ENCODE measurements at regions not wholly inside any gene's neighbourhood (a gene's known extent, or its start where the extent isn't known, plus 50 kb on each side); places are given as distances from the start of the nearest gene placed in this dataset.
"Not testable (repeated sequence)": the region's sequence is repeated elsewhere in the genome, so short reads cannot be mapped to it uniquely, and the experiment has no call there.

- no peak for TF ChIP-seq CTCF (IDR thresholded peaks at IDR 0.05; ENCODE audit: extremely low read depth, insufficient read depth, missing control alignments)
- in situ Hi-C loops (cut with MboI; ENCODE audit: low pct_unique_long_range_greater_than_20kb, low sequenced_read_pairs, unreplicated experiment), result no loop called here
- no peak for DNase-seq (ENCODE audit: low spot score)
Observed at GRCh38 chr7:121730869-121731268, 142.1 kb upstream of the PTPRZ1 start.

GRCh38 chr7:121714559-121715303, 158.2 kb upstream of the PTPRZ1 start:
- in situ Hi-C loops (cut with MboI; ENCODE audit: low pct_unique_long_range_greater_than_20kb, low sequenced_read_pairs, unreplicated experiment), result no loop called here
- no peak for DNase-seq (ENCODE audit: low spot score)
- TF ChIP-seq CTCF (IDR thresholded peaks at IDR 0.05; ENCODE audit: extremely low read depth, insufficient read depth, missing control alignments), result no peak

- DNase-seq (ENCODE audit: low spot score); in situ Hi-C loops (cut with MboI; ENCODE audit: low pct_unique_long_range_greater_than_20kb, low sequenced_read_pairs, unreplicated experiment): not testable (repeated sequence)
Observed at GRCh38 chr7:121712961-121713360, 160.0 kb upstream of the PTPRZ1 start.

- in situ Hi-C loops (cut with MboI; ENCODE audit: low pct_unique_long_range_greater_than_20kb, low sequenced_read_pairs, unreplicated experiment), result no loop called here
- no peak for DNase-seq (ENCODE audit: low spot score)
- no peak for TF ChIP-seq CTCF (IDR thresholded peaks at IDR 0.05; ENCODE audit: extremely low read depth, insufficient read depth, missing control alignments)
Observed at GRCh38 chr7:121697731-121698316, 175.1 kb upstream of the PTPRZ1 start.

GRCh38 chr7:121696954-121697353, 176.0 kb upstream of the PTPRZ1 start:
- TF ChIP-seq CTCF (IDR thresholded peaks at IDR 0.05; ENCODE audit: extremely low read depth, insufficient read depth, missing control alignments), result no peak
- no peak for DNase-seq (ENCODE audit: low spot score)
- in situ Hi-C loops (cut with MboI; ENCODE audit: low pct_unique_long_range_greater_than_20kb, low sequenced_read_pairs, unreplicated experiment), result no loop called here

- in situ Hi-C loops (cut with MboI; ENCODE audit: low pct_unique_long_range_greater_than_20kb, low sequenced_read_pairs, unreplicated experiment), result no loop called here
- no peak for DNase-seq (ENCODE audit: low spot score)
- no peak for TF ChIP-seq CTCF (IDR thresholded peaks at IDR 0.05; ENCODE audit: extremely low read depth, insufficient read depth, missing control alignments)
Observed at GRCh38 chr7:121689749-121690148, 183.2 kb upstream of the PTPRZ1 start.

GRCh38 chr7:121681700-121682099, 191.3 kb upstream of the PTPRZ1 start:
- in situ Hi-C loops (cut with MboI; ENCODE audit: low pct_unique_long_range_greater_than_20kb, low sequenced_read_pairs, unreplicated experiment), result no loop called here
- no peak for DNase-seq (ENCODE audit: low spot score)
- no peak for TF ChIP-seq CTCF (IDR thresholded peaks at IDR 0.05; ENCODE audit: extremely low read depth, insufficient read depth, missing control alignments)

Measured in GM13977 (cell line).